Smooth muscle cell (in vitro differentiated cells): ENCODE measurements at regions not wholly inside any gene's neighbourhood (a gene's known extent, or its start where the extent isn't known, plus 50 kb on each side); places are given as distances from the start of the nearest gene placed in this dataset.

Experiments
- DNase-seq: peaks from one replicate; lab custom pipeline; 2025; ENCODE audit not compliant: unreplicated experiment; lab: John Stamatoyannopoulos, UW
- H2AFZ ChIP-seq: fragments of 200-600 bp; sonication (generic); 2 replicates; pipeline ENCODE4 v1.6.0; 2016; ENCODE audit warnings: antibody characterized with exemption, low read depth, mild to moderate bottlenecking
- H3F3A ChIP-seq: fragments of 200-600 bp; sonication (generic); 2 replicates; pipeline ENCODE4 v1.6.0; 2017; ENCODE audit warnings: antibody characterized with exemption, low read depth
- H3K27ac ChIP-seq: fragments of 200-600 bp; sonication (generic); 2 replicates; pipeline ENCODE4 v1.5.1; 2016; ENCODE audit warnings: low read depth, mild to moderate bottlenecking
- H3K27me3 ChIP-seq: fragments of 200-600 bp; sonication (generic); 2 replicates; pipeline ENCODE4 v1.6.1; 2016; ENCODE audit warnings: low read depth, mild to moderate bottlenecking
- H3K36me3 ChIP-seq: fragments of 200-600 bp; sonication (generic); 2 replicates; pipeline ENCODE4 v1.5.1; 2016; ENCODE audit warnings: low read depth
- H3K4me1 ChIP-seq: fragments of 200-600 bp; sonication (generic); 2 replicates; pipeline ENCODE4 v1.5.1; 2016; ENCODE audit warnings: low read depth
- H3K4me2 ChIP-seq: fragments of 200-600 bp; sonication (generic); 2 replicates; pipeline ENCODE4 v1.6.0; 2016; ENCODE audit warnings: mild to moderate bottlenecking
- H3K4me3 ChIP-seq: fragments of 200-600 bp; sonication (generic); 2 replicates; pipeline ENCODE4 v1.5.1; 2016; ENCODE audit warnings: mild to moderate bottlenecking
- H3K79me2 ChIP-seq: fragments of 200-600 bp; sonication (generic); 2 replicates; pipeline ENCODE4 v1.6.0; 2016; ENCODE audit warnings: low read depth, mild to moderate bottlenecking
- H3K9ac ChIP-seq: fragments of 200-600 bp; sonication (generic); 2 replicates; pipeline ENCODE4 v1.6.0; 2016; ENCODE audit warnings: low read depth
- H3K9me3 ChIP-seq: fragments of 200-600 bp; sonication (generic); replicated peaks from 2 replicates; pipeline ENCODE4 v1.5.1; 2016; ENCODE audit warnings: low read depth
- H4K20me1 ChIP-seq: fragments of 200-600 bp; sonication (generic); 2 replicates; pipeline ENCODE4 v1.6.0; 2016; ENCODE audit warnings: low read depth
- WGBS: methylation state at CpG from one replicate; pipeline ENCODE4 v1.1.7; 2016; ENCODE audit warnings: low lambda C conversion rate; 5-methylcytosine and 5-hydroxymethylcytosine counted together
- TF ChIP-seq, protein P1 (sequence below): fragments of 200-600 bp; sonication (generic); IDR thresholded peaks from 2 replicates; pipeline ENCODE4 v1.5.1; 2017; ENCODE audit warnings: borderline replicate concordance, mild to moderate bottlenecking, antibody characterized with exemption; ENCODE audit not compliant: insufficient read depth, poor library complexity, severe bottlenecking

DNA sequence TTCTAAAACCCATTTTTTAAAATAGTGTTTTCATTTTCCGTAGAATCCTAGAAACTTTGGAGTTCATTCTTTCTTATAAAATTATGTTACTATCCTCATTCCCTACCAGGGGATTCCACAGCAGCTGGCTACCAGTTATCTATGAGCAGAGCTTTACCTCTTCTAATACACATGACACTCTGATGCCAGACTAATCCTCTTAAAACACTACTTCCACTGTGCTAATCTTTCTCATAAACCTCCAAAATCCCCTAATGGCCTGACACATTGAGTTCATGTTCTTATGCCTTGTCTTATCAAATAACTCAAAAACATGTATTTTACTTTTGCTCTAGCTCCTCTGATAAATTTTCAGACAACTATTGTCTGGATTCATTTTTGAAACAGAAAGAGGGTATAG lies 633.6 kb upstream of the FTMT start:
- H3K27ac ChIP-seq: no peak overlapping the region
- H2AFZ ChIP-seq: no peak overlapping the region
- H4K20me1 ChIP-seq: no peaks in the 10 kb centered on the region
- no peaks in the 10 kb centered on the region for H3K36me3 ChIP-seq
- no peak for DNase-seq
- peaks cover 6% of the 10 kb centered on the region for H3K9me3 ChIP-seq
- no peaks in the 10 kb centered on the region for H3K79me2 ChIP-seq
- peaks cover 5% of the 10 kb centered on the region for H3K4me1 ChIP-seq
- no peaks in the 10 kb centered on the region for H3K27me3 ChIP-seq
- TF ChIP-seq, protein P1, sequence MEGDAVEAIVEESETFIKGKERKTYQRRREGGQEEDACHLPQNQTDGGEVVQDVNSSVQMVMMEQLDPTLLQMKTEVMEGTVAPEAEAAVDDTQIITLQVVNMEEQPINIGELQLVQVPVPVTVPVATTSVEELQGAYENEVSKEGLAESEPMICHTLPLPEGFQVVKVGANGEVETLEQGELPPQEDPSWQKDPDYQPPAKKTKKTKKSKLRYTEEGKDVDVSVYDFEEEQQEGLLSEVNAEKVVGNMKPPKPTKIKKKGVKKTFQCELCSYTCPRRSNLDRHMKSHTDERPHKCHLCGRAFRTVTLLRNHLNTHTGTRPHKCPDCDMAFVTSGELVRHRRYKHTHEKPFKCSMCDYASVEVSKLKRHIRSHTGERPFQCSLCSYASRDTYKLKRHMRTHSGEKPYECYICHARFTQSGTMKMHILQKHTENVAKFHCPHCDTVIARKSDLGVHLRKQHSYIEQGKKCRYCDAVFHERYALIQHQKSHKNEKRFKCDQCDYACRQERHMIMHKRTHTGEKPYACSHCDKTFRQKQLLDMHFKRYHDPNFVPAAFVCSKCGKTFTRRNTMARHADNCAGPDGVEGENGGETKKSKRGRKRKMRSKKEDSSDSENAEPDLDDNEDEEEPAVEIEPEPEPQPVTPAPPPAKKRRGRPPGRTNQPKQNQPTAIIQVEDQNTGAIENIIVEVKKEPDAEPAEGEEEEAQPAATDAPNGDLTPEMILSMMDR: no peak
- H3F3A ChIP-seq: peaks cover 7% of the 10 kb centered on the region
- WGBS: 36% methylated on average over 1 of the region's 1 CpG
- peak overlapping the region; percentile 38 for H3K4me2 ChIP-seq
- no peak overlapping the region for H3K4me3 ChIP-seq
- no peak overlapping the region for H3K9ac ChIP-seq

GRCh38 chr5:121221483-121221882 lies 630.2 kb upstream of the FTMT start:
- H4K20me1 ChIP-seq: no peaks in the 10 kb centered on the region
- no peak overlapping the region for H3K4me2 ChIP-seq
- H3K27me3 ChIP-seq: no peaks in the 10 kb centered on the region
- H3K4me1 ChIP-seq: peaks cover 5% of the 10 kb centered on the region
- H3F3A ChIP-seq: peaks cover 7% of the 10 kb centered on the region
- no peak overlapping the region for H3K27ac ChIP-seq
- no peaks in the 10 kb centered on the region for H3K36me3 ChIP-seq
- no peak overlapping the region for H3K4me3 ChIP-seq
- WGBS: 92% methylated on average over 3 of the region's 3 CpGs
- peaks cover 6% of the 10 kb centered on the region for H3K9me3 ChIP-seq
- no peak for DNase-seq
- H3K9ac ChIP-seq: no peak overlapping the region
- TF ChIP-seq, protein P1: no peak
- no peaks in the 10 kb centered on the region for H3K79me2 ChIP-seq
- no peak overlapping the region for H2AFZ ChIP-seq

DNA sequence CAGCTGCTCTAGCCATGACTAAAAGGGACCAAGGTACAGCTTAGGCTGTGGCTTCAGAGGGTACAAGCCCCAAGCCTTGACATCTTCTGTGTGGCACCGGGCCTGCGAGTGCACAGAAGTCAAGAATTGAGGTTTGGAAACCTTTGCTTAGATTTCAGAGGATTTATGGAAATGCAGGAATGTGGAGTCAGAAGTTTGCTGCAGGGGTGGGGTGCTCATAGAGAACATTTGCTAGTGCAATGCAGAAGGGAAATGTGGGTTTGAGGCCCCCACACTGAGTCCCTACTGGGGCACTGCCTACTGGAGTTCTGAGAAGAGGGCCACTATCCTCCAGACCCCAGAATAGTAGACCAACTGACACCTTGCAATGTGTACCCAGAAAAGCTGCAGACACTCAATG lies 624.9 kb upstream of the FTMT start:
- 50% methylated on average over 2 of the region's 2 CpGs for WGBS
- Histone ChIP-seq H3K27ac (no peak overlapping the region), H4K20me1 (no peaks in the 10 kb centered on the region), H3K9me3 (peaks cover 3% of the 10 kb centered on the region), H3K4me1 (no peaks in the 10 kb centered on the region), H3K36me3 (no peaks in the 10 kb centered on the region), H3F3A (no peaks in the 10 kb centered on the region), H3K79me2 (no peaks in the 10 kb centered on the region), H2AFZ (no peak overlapping the region), H3K27me3 (no peaks in the 10 kb centered on the region), H3K9ac (no peak overlapping the region), H3K4me2 (no peak overlapping the region), H3K4me3 (no peak overlapping the region)
- no peak for DNase-seq
- TF ChIP-seq, protein P1: no peak

DNA sequence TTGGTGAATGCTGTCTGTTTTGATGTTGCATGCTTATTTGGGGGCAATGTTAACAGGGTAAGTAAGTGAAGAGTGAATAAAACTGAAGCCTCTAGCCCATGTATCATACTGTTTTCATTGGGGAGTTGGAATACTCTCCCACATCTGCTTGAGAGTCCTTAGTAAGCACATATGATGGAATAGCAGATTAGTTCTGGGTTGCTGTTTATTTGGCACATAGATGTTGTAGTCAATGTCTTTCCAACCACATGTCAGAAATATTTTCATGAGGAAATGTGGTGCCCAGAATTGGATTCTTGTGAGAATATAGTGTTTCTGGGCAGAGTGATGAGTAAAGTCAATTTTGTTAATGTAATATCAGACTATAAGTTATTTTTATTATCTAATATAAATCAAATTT lies 611.7 kb upstream of the FTMT start:
- H4K20me1 ChIP-seq: no peaks in the 10 kb centered on the region

More for the DNA sequence above, 611.7 kb upstream of the FTMT start:
- Histone ChIP-seq H3K4me3 (no peak overlapping the region), H3K79me2 (no peaks in the 10 kb centered on the region), H3K4me2 (no peak overlapping the region), H3K36me3 (no peaks in the 10 kb centered on the region), H3F3A (no peaks in the 10 kb centered on the region), H3K27ac (no peak overlapping the region), H3K4me1 (no peaks in the 10 kb centered on the region), H3K9me3 (no peaks in the 10 kb centered on the region), H3K27me3 (no peaks in the 10 kb centered on the region), H3K9ac (no peak overlapping the region), H2AFZ (no peak overlapping the region)
- TF ChIP-seq, protein P1: no peak
- DNase-seq: no peak
